ENCODE measurements at regions not wholly inside any gene's neighbourhood (a gene's known extent, or its start where the extent isn't known, plus 50 kb on each side); places are given as distances from the start of the nearest gene placed in this dataset.

DNA sequence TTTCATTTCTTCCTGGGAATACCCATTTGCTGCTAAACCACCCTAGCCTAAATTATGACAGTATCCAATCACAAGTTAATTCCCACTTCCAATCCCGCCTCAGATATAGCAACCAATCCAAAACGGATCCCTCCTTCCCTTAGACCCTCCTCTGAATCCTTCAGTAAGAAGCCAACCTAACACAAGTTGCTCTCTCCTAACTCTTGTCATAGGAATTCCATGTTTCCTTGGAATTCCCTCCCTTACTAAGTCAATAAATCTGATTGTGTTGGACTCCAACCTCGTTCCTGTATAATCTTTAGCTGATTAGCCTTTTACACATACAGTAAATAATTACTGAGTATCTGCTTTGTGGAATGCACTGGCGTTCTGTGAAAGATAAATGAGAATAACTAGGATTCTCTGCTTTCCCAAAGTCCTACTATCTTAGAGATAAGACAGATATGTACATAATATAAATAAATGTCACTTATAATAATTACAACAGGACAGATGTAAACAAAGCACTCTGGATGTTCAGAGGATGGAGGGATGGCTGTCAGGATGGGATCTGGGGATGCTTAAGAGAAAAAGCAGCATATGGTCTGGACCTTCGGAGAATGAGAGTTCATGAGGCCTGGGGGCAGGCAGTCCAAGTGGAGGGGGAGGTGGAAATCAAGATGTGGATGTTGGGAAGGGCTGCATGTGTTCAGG is 185.8 kb upstream of the SOX5 start:
- no peak for DNase-seq (ENCODE audit: low read depth)

- DNase-seq (ENCODE audit: low read depth) = no peak
Observed at GRCh38 chr12:24134092-24134491, 184.6 kb upstream of the SOX5 start.

DNA sequence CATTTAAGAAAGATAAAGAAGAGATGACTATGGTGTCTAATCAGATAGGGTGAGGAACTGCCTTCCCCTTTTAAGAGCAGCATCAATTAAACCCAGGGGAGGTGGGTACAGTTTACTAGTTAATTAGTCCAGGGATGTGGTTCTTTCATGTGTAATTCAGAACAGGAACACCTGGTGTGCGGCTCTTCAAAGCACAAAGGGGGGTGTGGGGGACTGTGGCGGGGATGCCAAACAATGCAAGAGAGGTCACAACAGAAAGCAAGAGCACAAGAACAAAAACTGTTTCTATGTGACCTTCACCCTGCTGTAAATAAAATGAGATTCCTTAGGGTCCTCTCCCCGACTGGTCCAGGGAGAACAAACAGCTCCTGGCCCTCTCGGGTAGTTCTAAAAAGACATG is 183.9 kb upstream of the SOX5 start:
- DNase-seq (ENCODE audit: low read depth) = no peak

GRCh38 chr12:24127919-24128721 is 178.7 kb upstream of the SOX5 start:
- no peak for DNase-seq (ENCODE audit: low read depth)

DNA sequence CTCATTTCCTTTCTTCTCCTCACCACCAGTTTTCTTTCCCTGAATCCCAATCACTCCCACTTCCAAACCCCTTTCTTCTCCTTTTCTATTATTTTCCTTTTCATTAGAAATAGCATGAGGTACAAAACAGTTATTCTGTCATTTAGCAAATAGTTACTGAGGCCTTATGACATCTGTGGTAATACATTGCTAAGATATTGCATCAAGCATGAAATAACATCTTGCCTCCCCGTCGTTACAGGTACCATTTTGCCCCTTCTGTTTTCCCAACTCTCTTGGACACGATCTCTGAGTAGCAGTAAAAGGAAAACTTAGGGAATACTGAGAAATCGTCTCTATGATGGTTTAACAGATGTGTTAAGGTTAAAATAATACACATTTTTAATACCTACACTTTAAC is 175.8 kb upstream of the SOX5 start:
- no peak for DNase-seq (ENCODE audit: low read depth)

DNA sequence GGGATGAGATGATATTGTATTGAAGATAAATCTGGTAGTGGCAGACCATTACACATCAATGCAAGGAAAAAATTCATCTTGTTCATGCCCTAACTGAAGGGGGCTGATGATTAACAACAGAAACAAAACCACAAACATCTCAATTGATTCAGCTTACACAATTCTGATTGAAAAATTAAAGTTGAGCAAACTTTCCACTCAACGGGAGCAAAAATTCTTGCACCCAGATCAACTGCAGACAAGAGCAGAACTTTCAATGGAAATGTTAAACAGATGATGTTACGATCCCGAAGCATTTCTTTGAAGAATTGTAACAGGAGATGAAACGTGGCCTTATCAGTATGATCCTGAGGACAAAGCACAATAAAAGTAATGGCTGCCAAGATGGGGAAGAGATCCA is 172.4 kb upstream of the SOX5 start:
- DNase-seq (ENCODE audit: low read depth) = no peak

DNA sequence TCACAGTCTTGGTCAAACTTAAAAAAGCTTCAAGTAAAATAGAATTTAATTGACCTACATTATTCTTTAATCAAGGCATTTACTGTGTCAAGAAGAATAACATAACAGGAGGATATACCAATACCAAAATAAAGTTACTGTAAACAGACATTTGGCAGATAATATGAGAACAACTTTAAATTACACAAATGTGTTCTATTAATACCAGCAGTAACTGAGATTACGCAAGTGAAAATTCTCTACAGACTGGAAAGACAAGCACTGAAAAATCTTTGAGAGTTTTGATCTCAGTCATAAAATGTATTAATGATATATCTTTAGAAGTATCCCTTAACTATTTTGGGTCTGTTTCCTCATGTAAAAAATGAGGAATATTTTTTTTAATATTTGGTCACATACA is 169.2 kb upstream of the SOX5 start:
- no peak for DNase-seq (ENCODE audit: low read depth)

- no peak for DNase-seq (ENCODE audit: low read depth)
Observed at GRCh38 chr12:24116548-24116947, 167.1 kb upstream of the SOX5 start.

DNA sequence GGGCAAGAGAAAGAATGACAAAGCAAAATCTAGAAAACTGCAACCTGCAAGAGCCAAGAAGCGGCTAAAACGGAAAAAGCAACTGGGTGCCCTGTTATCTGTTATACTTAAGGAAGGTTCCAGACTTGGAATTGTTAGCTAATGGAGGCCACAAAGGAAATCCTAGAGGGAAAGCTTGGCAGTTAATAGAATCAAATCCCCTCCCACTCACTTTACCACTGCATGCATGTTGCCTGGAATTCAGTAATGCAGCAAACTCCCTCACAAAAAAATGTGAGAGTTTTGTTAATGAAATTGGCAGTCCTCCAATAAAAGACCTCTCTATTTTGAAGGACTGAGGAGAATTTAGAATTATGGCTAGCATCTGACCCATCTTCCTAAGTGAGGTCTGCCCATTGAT is 164.2 kb upstream of the SOX5 start:
- DNase-seq (ENCODE audit: low read depth) = no peak

- no peak for DNase-seq (ENCODE audit: low read depth)
Observed at GRCh38 chr12:24111616-24112015, 162.1 kb upstream of the SOX5 start.

GRCh38 chr12:24111086-24111485 is 161.6 kb upstream of the SOX5 start:
- DNase-seq (ENCODE audit: low read depth) = no peak

DNA sequence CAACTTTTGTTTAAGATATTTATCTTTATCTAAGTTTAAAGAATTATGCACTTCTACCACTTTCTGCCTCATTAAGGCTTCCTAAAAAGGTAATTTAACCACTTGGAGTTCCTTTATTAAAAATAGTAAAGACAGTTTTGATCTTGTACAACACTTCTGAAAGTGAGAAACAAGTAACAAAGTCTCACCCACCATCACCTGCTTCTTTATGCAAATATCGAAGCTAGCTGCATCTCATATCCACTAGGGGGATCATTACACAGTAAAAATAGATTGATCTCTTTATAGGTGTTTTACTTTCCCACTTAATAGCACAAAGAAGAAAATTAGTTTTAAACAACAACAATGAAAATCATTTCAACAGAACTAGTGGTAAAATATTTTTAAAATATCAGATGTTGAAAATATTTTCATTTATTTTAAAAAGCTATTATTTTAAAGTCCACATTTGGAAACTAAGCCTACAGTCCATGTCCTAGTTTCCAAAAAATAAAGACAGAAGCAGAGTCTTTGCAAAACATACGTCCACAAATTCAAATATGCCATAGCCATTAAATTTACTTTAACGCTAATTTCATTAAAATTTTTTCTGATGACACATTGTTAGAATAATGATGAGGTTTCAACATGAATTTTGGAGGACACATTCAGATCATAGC is 160.0 kb upstream of the SOX5 start:
- DNase-seq (ENCODE audit: low read depth) = no peak

DNA sequence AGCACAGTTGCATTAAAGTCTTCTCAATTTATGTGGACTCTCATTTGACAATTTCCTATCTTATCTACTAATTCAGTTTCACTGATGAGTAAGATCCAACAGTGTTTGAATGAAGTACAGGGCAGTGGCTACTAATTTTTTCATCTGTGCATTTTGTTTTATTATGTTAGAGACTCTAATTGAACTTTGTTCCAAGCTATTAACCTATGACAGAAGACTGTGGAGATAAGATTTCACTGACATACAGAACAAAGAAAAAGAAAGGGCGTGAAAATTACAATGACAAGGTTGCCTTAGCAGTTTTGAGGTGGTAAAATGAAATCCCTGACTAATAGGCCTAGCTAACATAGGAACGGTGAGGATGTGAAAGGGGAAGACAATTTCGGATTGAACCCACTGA is 153.2 kb upstream of the SOX5 start:
- DNase-seq (ENCODE audit: low read depth) = no peak

DNA sequence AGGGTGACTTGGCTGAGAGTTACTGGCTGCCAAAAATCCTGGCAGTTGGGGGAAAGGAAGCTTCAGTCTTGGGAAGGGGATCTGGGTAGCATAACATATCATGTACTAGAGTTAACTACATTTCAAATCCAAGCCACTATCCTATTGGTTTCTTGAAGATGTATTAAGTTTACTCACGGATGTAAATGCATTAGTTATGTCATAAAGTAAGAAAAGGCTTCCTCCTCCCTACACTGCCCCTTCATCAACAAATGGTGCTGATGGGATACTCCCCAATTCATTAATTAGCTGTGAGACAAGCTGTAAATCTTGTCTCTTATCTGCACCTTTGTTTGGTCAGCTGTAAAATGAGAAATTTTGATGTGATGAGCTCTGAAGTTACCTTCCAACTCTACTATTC is 150.1 kb upstream of the SOX5 start:
- DNase-seq (ENCODE audit: low read depth) = no peak

- no peak for DNase-seq (ENCODE audit: low read depth)
Observed at GRCh38 chr12:24095245-24095644, 145.8 kb upstream of the SOX5 start.

DNA sequence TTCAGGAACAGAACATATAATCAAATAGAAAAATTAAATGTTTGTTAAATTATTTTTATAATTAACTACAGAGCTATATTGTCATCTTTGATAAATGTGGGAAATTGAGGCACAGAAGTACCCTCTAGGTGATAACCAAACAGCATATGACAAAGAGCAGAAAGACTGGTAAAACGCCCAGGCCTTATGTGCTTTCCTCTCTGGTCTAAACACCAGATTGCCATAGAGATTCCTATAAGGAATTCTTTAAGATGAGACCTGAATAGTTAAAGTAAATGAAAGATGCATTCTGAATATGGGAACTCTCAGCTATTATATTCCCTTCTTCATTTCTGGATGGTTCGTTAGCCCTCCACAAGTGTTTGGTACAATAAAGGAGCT is 140.0 kb upstream of the SOX5 start:
- DNase-seq (ENCODE audit: low read depth) = no peak

DNA sequence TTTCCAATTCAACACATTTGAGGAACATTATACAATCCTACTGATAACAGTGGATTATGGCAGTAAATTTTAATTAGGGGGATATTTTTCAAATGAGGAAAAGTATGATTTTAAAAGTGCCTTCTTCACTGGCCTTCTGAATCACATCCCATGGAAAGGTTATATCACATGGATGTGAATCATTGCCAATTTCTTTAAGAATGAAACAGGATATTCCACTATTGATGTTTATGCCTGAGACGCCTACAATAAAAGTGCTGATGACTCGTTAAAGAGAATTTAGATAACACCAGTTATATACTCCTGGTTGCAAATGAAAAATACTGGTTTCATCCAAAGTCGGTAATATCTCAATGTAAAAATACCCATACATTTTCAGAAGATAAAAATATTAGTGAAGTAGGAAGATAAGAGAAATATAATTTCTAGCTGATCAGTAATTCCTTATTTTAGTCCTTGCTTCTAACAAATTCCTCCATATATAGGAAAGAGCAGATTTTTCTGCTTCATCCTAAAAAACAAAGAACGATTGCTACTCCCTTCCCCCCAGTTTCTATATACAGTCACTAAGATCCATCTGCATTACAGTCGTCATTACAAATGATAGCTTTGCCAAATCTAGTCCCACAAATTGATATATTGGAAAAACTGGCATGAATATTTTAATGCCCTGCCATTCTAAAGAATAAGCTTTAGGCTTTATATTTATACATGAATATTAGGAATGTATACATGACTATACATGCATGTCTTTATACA is 139.5 kb upstream of the SOX5 start:
- DNase-seq (ENCODE audit: low read depth) = no peak

GRCh38 chr12:24087294-24087693 is 137.8 kb upstream of the SOX5 start:
- no peak for DNase-seq (ENCODE audit: low read depth)

- no peak for DNase-seq (ENCODE audit: low read depth)
Observed at GRCh38 chr12:24084800-24085199, 135.3 kb upstream of the SOX5 start.

- DNase-seq (ENCODE audit: low read depth) = no peak
Observed at GRCh38 chr12:24083838-24084237, 134.4 kb upstream of the SOX5 start.

DNA sequence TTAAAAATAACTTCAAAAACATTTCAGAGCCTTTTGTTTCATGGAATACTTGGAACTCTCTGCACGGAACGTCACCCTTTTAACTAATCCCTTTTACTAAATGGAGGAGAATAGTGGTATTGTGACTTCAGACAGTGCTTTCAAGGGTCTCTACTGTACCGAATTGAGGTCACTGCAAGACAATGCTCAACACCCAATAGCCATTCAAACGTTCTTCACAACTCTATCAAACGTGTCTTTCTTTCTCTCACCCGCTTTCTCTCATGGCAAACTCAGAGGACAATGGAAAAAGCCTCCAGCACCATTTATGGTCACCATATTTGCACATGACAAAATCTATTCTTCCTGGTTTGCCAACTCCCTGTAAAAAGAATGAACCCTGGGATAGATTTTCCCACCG is 132.1 kb upstream of the SOX5 start:
- no peak for DNase-seq (ENCODE audit: low read depth)

DNA sequence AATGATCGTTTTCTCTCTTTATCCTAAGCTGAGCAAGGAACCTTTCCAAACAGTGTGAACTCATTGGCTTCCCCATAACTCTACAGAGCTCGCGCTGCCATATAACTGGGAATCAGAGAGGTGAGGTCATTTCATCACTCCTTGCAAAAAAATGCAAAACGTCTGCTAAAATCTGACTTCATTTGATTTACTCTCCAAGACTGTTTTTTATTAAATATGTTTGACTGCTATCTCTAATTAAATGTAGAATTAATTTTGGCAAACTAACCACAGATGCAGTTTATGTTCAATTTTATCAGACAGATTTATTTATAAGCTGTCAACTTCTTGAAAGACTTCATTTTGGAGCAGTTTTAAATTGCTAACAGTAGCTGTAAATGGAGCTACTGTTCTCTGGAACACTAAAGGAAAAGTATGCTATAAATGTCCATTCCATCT is 131.6 kb upstream of the SOX5 start:
- no peak for DNase-seq (ENCODE audit: low read depth)

DNA sequence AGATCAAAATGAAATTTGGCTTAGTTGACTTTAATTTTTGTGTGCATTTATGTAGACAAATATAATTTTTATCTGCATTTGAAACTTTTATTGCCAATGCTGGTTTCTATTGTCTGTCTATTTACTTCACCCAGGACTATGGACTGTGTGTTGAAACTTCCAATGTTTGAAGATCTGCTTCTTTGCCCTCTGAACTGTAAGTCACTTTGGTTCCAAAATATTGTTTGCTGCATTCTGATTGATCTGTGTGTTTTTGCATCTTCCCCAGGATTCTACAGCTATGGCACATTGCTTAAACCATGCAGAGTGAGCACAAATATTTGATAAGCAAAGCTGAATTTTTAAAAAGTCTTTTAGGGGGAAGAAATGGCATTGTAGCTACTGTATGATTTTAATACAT is 131.0 kb upstream of the SOX5 start:
- DNase-seq (ENCODE audit: low read depth) = no peak
